ENCODE measurements at regions not wholly inside any gene's neighbourhood (a gene's known extent, or its start where the extent isn't known, plus 50 kb on each side); places are given as distances from the start of the nearest gene placed in this dataset.

DNA sequence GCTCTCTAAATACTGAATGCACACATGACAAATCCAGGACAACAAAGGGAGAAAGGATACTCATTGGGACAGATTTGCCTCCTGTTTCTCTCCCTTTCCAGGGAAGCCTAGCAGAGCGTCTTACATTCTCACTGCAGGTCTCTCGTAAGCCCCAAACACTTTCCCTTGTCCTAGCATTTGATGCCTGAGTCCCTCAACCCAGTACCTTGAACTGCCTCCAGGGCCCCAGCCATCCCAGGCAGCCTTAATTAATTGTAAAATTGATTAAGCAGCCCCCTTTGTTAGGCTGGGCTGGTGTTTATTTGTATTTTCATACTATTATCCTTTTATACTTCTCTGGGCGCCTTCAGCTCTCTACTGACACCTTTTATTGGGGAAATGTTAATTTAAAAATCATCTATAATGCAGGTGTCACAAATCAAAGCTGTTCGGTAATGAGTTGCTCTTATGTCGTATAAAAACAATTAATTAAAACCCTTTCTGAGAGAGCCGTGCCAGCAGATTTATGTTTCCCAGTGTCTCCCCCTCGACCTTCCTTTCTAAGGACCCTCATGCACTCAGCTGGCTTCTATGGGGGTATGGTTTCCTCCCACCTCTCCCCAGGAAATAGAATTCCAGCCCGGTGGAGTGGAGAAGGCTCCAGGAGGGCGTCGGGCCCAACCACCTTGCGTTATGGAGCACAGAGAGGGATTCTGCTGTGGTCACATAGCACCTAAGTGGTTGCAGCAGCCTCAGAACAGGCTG, 243.8 kb downstream of the RPS24 start:
- no peak for DNase-seq (ENCODE audit: low spot score)
- TF ChIP-seq, protein P1, sequence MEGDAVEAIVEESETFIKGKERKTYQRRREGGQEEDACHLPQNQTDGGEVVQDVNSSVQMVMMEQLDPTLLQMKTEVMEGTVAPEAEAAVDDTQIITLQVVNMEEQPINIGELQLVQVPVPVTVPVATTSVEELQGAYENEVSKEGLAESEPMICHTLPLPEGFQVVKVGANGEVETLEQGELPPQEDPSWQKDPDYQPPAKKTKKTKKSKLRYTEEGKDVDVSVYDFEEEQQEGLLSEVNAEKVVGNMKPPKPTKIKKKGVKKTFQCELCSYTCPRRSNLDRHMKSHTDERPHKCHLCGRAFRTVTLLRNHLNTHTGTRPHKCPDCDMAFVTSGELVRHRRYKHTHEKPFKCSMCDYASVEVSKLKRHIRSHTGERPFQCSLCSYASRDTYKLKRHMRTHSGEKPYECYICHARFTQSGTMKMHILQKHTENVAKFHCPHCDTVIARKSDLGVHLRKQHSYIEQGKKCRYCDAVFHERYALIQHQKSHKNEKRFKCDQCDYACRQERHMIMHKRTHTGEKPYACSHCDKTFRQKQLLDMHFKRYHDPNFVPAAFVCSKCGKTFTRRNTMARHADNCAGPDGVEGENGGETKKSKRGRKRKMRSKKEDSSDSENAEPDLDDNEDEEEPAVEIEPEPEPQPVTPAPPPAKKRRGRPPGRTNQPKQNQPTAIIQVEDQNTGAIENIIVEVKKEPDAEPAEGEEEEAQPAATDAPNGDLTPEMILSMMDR (IDR thresholded peaks at IDR 0.05; ENCODE audit: borderline replicate concordance, control extremely low read depth, extremely low read depth, insufficient read depth, missing control alignments), result no peak
- in situ Hi-C loops (cut with MboI; ENCODE audit: low sequenced_read_pairs, unreplicated experiment), result no loop called here

- in situ Hi-C loops (cut with MboI; ENCODE audit: low sequenced_read_pairs, unreplicated experiment), result no loop called here
- TF ChIP-seq, protein P1 (IDR thresholded peaks at IDR 0.05; ENCODE audit: borderline replicate concordance, control extremely low read depth, extremely low read depth, insufficient read depth, missing control alignments), result no peak
- DNase-seq (ENCODE audit: low spot score), result no peak
These were observed 244.4 kb downstream of the RPS24 start for GRCh38 chr10:78278058-78278404.

DNA sequence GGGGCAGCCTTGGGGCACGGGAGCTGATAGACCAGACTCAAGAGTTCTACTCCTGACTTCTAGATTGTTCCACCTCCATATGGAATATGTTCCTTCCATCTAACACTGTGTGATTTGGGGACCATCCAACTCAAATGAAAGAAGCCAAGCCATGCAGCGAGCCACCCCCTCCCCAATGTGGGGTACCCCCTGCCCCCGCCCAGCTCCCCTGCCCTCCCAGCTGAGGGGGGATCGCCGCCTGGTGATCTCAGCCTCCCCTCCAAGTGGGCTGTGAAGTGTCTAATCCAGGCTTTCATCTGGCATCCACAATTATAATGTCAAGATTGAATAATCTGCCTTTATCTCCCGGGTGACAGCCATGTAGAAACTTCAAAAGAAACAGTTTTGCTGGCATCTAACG, 246.1 kb downstream of the RPS24 start:
- DNase-seq (ENCODE audit: low spot score), result no peak
- in situ Hi-C loops (cut with MboI; ENCODE audit: low sequenced_read_pairs, unreplicated experiment), result no loop called here
- TF ChIP-seq, protein P1 (IDR thresholded peaks at IDR 0.05; ENCODE audit: borderline replicate concordance, control extremely low read depth, extremely low read depth, insufficient read depth, missing control alignments), result no peak

- TF ChIP-seq, protein P1 (IDR thresholded peaks at IDR 0.05; ENCODE audit: borderline replicate concordance, control extremely low read depth, extremely low read depth, insufficient read depth, missing control alignments), result no peak
- no peak for DNase-seq (ENCODE audit: low spot score)
- in situ Hi-C loops (cut with MboI; ENCODE audit: low sequenced_read_pairs, unreplicated experiment), result no loop called here
These were observed 246.9 kb downstream of the RPS24 start for GRCh38 chr10:78280604-78281003.

DNA sequence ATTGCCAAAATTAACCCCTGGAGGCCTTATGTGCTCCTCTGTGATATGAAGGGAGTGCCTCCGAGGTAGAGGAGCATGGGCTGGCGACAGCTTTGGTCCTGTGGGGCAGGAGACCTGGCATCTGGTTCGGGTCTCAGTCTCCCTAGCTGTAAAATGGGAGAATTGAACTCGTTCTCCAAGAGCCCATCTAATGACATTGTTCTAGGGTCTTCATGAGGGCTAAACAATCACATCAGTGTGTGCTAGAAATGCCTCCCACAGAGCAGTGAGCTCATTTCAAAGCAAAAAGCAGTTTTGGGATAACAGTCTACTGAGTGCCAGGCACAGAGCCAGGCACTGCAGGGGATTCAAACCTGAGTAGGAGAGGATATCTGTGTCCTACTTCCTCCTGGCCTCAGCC, 248.0 kb downstream of the RPS24 start:
- no peak for DNase-seq (ENCODE audit: low spot score)
- TF ChIP-seq, protein P1 (IDR thresholded peaks at IDR 0.05; ENCODE audit: borderline replicate concordance, control extremely low read depth, extremely low read depth, insufficient read depth, missing control alignments), result no peak
- in situ Hi-C loops (cut with MboI; ENCODE audit: low sequenced_read_pairs, unreplicated experiment), result no loop called here

- in situ Hi-C loops (cut with MboI; ENCODE audit: low sequenced_read_pairs, unreplicated experiment), result no loop called here
- TF ChIP-seq, protein P1 (IDR thresholded peaks at IDR 0.05; ENCODE audit: borderline replicate concordance, control extremely low read depth, extremely low read depth, insufficient read depth, missing control alignments), result no peak
- no peak for DNase-seq (ENCODE audit: low spot score)
These were observed 249.5 kb downstream of the RPS24 start for GRCh38 chr10:78283069-78283682.

Measured in GM13976 (cell line).